Activated CD8-positive, alpha-beta memory T cell treated with anti-CD3 and anti-CD28 coated beads, Interleukin-2, amount 50 U/mL, for 1 hour (primary cell): ENCODE measurements at regions not wholly inside any gene's neighbourhood (a gene's known extent, or its start where the extent isn't known, plus 50 kb on each side); places are given as distances from the start of the nearest gene placed in this dataset.

Experiments used
- DNase-seq: peaks from one replicate; pipeline ENCODE4 v3.0.0-alpha.2; 2020; ENCODE audit errors: extremely low read depth

- no peak for DNase-seq
Measured at GRCh38 chr2:128967646-128968045, 649.0 kb upstream of the HS6ST1 start.

GRCh38 chr2:128969374-128969773 is 650.7 kb upstream of the HS6ST1 start:
- DNase-seq: no peak

GRCh38 chr2:128970332-128971116 is 651.9 kb upstream of the HS6ST1 start:
- DNase-seq: no peak

DNA sequence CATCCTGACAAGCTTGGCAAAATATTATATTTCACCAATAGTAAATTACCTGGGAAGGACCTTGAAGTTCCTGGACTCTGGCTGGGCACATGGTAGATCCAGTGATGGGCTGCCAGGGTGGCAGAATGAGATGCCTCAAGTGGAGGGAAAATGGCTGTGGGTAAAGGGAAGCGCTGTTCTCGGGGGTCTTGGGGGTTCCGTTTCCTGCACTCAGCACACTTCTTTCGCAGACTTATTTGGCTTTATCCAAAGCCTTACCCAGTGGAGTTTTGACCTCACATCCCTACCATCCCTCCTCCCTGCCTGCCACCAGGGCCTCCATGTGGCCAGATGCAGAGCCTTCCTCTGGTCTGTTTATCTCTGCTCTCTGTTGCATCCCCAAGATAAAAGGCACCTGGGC is 654.9 kb upstream of the HS6ST1 start:
- no peak for DNase-seq

DNA sequence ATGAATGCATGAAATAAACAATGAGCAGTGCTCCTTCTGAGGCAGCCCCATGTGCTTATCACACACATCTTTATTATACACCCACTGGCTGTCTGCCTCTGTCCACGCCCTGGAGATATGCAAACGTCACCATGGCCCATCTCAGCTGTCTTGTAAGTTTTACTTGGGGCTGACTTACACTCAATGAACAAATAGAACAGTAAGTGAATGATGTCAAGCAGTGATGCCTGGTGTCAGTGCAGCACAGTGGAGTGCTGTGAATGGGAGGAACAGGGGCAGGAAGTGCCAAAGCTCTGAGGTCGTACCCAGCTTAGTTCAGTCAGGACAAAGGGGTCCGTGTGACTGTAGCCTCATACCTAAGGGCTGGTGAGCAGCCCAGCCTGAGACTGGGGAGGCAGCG is 659.5 kb upstream of the HS6ST1 start:
- DNase-seq: no peak

GRCh38 chr2:128979182-128979581 is 660.5 kb upstream of the HS6ST1 start:
- DNase-seq: no peak

DNA sequence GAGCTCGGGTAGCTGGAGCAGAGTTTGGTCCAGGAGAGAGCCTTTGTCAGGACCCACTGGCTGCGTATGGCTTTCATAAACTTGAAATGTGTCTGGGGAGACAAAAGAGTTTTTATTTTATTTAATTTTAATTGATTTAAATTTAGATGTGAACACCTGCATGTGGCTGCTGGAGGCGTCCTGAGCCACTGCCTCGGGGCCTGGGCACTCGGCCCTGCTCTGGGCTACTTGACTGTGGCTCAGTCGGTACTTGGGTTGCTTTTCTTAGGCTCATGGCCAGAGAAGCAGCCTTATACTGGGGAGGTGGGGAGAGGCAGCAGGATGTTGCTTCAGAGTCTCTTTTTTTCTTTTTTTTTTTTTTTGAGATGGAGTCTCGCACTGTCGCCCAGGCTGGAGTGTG is 661.8 kb upstream of the HS6ST1 start:
- DNase-seq: no peak

- no peak for DNase-seq
Measured at GRCh38 chr2:128981353-128981752, 662.7 kb upstream of the HS6ST1 start.

DNA sequence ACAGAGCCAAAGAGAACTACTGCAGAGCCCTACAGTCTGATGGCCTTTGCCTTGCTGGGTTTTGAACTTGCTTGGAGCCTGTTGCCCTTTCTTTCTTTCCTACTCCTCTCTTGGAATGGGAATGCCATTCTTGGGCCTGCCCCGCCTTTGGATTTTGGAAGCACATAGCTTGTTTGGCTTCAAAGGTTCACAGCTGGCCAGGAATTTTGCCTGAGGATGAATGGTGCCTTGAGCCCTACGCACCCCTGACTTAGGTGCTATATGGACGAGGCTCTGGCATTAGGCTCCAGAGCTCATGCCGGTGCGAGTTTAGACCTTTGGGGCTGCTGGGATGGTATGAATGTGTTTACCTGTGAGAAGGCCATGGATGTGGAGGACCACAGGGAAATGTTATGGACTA is 663.3 kb upstream of the HS6ST1 start:
- DNase-seq: no peak

GRCh38 chr2:128982670-128983069 is 664.0 kb upstream of the HS6ST1 start:
- no peak for DNase-seq

- DNase-seq: no peak
Measured at GRCh38 chr2:128983094-128983493, 664.4 kb upstream of the HS6ST1 start.

- DNase-seq: no peak
Measured at GRCh38 chr2:128984081-128984480, 665.4 kb upstream of the HS6ST1 start.

- DNase-seq: no peak
Measured at GRCh38 chr2:128984855-128985254, 666.2 kb upstream of the HS6ST1 start.

- DNase-seq: no peak
Measured at GRCh38 chr2:128986026-128986715, 667.5 kb upstream of the HS6ST1 start.

- DNase-seq: no peak
Measured at GRCh38 chr2:128986867-128987268, 668.2 kb upstream of the HS6ST1 start.

GRCh38 chr2:128988326-128988725 is 669.7 kb upstream of the HS6ST1 start:
- no peak for DNase-seq

DNA sequence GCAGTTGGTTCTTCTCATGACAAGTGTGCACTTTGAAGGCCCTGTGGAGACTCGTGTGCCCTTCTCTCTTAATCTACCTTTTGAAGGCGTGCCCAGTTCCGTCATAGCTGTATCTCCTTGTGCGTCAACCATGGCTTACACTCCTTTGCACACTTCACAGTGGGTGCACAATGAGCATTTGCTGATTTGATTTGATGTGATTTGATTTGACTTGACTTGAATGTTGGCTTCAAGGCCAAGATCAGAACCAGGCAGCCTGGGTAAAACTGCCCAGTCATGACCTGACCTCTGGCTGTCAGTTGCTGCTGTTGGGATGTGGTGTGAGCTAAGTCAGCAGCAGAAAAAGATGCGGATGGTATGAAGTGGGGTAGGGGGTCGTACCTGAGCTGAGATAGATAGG is 670.3 kb upstream of the HS6ST1 start:
- no peak for DNase-seq

GRCh38 chr2:128995086-128995485 is 676.4 kb upstream of the HS6ST1 start:
- no peak for DNase-seq

DNA sequence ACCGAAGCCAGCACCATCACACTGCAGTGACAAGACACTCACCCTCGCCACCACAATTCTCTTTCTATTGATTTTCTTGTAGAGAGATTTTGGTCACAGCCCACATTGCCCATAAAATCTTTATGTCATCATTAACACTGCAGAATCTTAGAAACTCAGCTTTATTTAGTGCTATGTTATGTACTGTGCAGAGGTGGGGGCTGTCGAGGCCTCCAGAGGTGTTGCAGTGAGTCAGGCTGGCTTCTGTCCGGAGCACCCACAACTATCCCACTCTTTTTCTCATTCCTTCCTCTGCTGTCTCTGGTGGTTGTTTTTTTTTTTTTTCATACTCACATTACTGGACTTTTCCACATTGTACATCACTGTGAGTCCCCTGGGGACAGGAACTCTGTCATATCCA is 677.4 kb upstream of the HS6ST1 start:
- no peak for DNase-seq

DNA sequence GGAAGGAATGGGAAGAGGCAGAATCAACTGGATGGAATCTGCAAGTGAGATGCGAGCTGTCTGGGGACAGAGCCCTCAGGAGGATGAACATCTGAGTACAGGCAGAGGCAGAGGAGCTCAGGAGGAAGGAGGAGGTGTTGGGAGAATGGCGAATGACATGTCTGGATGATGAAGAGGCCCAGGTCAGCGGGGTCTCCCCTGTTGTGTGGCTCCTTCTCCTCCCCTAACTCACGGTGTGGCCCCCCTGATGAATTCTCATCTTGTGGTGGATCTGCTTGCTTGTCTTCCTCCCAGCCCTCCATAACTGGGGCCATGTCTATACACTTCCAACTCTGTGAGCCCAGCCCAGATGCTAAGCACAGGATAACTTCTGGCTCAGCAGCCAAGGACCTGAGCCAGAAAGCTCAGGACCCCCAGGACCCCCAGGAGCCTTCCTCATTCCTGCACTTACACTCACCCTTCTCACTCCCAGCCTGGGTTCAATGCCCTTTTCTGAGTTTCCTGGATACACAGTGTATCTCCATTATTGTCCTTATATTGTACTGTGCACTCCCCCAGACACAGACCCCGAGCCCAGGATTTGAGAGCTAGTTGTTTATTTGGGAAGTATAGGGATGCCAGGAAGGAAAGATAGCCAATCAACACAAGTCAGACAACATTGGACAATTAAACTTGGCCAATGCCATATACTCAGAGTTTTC is 678.6 kb upstream of the HS6ST1 start:
- no peak for DNase-seq

DNA sequence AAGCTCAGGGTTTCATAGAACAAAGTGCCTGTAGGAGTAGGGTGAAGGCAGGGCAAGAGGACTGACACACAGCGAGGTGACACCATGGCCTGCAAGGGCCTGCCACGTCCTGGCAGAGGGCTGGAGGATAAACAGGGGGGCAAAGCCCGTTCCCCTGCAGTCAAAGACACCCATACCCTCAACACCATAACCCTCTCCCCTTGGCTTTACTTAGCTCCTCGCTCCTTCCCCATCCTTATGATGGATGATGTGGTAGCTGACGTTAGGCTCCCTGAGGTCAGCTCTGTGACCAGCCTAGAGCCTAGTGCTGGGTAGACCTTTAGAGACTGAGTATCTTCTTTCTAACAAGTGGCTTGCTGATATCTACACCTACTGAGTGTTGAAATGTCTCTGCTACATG is 683.3 kb upstream of the HS6ST1 start:
- DNase-seq: no peak

- DNase-seq: no peak
Measured at GRCh38 chr2:129002751-129003150, 684.1 kb upstream of the HS6ST1 start.

GRCh38 chr2:129004485-129004884 is 685.8 kb upstream of the HS6ST1 start:
- DNase-seq: no peak
